Ishikawa (cell line): ENCODE measurements at regions not wholly inside any gene's neighbourhood (a gene's known extent, or its start where the extent isn't known, plus 50 kb on each side); places are given as distances from the start of the nearest gene placed in this dataset.
A peak's percentile ranks its signal among the peaks of the same experiment; 100 is the strongest.

Source experiments
- CEBPB ChIP-seq: IDR thresholded peaks from 2 replicates; pipeline ENCODE4 v1.6.1; 2012
- CREB1 ChIP-seq: IDR thresholded peaks from 2 replicates; pipeline ENCODE4 v1.6.1; 2012; ENCODE audit warnings: low read depth
- EGR1 ChIP-seq: IDR thresholded peaks from 2 replicates; pipeline ENCODE4 v1.6.1; 2012
- EP300 ChIP-seq: IDR thresholded peaks from 2 replicates; pipeline ENCODE4 v1.6.1; 2012; ENCODE audit warnings: borderline replicate concordance
- FOXM1 ChIP-seq: IDR thresholded peaks from 2 replicates; pipeline ENCODE4 v1.6.1; 2012; ENCODE audit warnings: low read depth, borderline replicate concordance
- MAX ChIP-seq: IDR thresholded peaks from 2 replicates; pipeline ENCODE4 v1.6.1; 2012
- NFIC ChIP-seq: IDR thresholded peaks from 2 replicates; pipeline ENCODE4 v1.6.1; 2012
- RAD21 ChIP-seq: IDR thresholded peaks from 2 replicates; pipeline ENCODE4 v1.6.1; 2012; ENCODE audit warnings: low read depth
- TAF1 ChIP-seq: IDR thresholded peaks from 2 replicates; pipeline ENCODE4 v1.6.1; 2012; ENCODE audit warnings: low read depth, mild to moderate bottlenecking
- TCF12 ChIP-seq: IDR thresholded peaks from 2 replicates; pipeline ENCODE4 v1.6.1; 2012; ENCODE audit warnings: low read depth
- TEAD4 ChIP-seq: IDR thresholded peaks from 2 replicates; pipeline ENCODE4 v1.6.1; 2012
- YY1 ChIP-seq: IDR thresholded peaks from 2 replicates; pipeline ENCODE4 v1.6.1; 2012; ENCODE audit warnings: low read depth
- ZBTB7A ChIP-seq: IDR thresholded peaks from 2 replicates; pipeline ENCODE4 v1.6.1; 2012; ENCODE audit warnings: low read depth
- TF ChIP-seq, protein P1 (sequence below): IDR thresholded peaks from 2 replicates; pipeline ENCODE4 v1.6.1; 2012
- TF ChIP-seq, protein P2 (sequence below): IDR thresholded peaks from 2 replicates; pipeline ENCODE4 v1.6.1; 2012; ENCODE audit warnings: low read depth, mild to moderate bottlenecking

GRCh38 chr3:194061421-194062030, 74.4 kb upstream of the HES1 start:
- no peak for TF ChIP-seq ZBTB7A
- no peak for TF ChIP-seq TEAD4
- TF ChIP-seq RAD21, result no peak
- TF ChIP-seq YY1, result no peak
- no peak for TF ChIP-seq CREB1
- no peak for TF ChIP-seq EP300
- TF ChIP-seq TAF1, result no peak
- TF ChIP-seq, protein P1, sequence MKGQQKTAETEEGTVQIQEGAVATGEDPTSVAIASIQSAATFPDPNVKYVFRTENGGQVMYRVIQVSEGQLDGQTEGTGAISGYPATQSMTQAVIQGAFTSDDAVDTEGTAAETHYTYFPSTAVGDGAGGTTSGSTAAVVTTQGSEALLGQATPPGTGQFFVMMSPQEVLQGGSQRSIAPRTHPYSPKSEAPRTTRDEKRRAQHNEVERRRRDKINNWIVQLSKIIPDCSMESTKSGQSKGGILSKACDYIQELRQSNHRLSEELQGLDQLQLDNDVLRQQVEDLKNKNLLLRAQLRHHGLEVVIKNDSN, result no peak

GRCh38 chr3:194062830-194063229, 73.1 kb upstream of the HES1 start:
- TF ChIP-seq EP300 (no peak), TEAD4 (no peak), TCF12 (no peak), FOXM1 (no peak), MAX (no peak), ZBTB7A (no peak), TAF1 (no peak), RAD21 (no peak), YY1 (no peak), NFIC (no peak), CREB1 (no peak), CEBPB (no peak), EGR1 (no peak)
- TF ChIP-seq, protein P1, result no peak
- TF ChIP-seq, protein P2, sequence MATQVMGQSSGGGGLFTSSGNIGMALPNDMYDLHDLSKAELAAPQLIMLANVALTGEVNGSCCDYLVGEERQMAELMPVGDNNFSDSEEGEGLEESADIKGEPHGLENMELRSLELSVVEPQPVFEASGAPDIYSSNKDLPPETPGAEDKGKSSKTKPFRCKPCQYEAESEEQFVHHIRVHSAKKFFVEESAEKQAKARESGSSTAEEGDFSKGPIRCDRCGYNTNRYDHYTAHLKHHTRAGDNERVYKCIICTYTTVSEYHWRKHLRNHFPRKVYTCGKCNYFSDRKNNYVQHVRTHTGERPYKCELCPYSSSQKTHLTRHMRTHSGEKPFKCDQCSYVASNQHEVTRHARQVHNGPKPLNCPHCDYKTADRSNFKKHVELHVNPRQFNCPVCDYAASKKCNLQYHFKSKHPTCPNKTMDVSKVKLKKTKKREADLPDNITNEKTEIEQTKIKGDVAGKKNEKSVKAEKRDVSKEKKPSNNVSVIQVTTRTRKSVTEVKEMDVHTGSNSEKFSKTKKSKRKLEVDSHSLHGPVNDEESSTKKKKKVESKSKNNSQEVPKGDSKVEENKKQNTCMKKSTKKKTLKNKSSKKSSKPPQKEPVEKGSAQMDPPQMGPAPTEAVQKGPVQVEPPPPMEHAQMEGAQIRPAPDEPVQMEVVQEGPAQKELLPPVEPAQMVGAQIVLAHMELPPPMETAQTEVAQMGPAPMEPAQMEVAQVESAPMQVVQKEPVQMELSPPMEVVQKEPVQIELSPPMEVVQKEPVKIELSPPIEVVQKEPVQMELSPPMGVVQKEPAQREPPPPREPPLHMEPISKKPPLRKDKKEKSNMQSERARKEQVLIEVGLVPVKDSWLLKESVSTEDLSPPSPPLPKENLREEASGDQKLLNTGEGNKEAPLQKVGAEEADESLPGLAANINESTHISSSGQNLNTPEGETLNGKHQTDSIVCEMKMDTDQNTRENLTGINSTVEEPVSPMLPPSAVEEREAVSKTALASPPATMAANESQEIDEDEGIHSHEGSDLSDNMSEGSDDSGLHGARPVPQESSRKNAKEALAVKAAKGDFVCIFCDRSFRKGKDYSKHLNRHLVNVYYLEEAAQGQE, result no peak

- TF ChIP-seq MAX, result 0 out of 2 replicates have a peak, but pooled peaks have one; percentile 19
- no peak for TF ChIP-seq EGR1
Observed at GRCh38 chr3:194064380-194065332, 71.3 kb upstream of the HES1 start.

DNA sequence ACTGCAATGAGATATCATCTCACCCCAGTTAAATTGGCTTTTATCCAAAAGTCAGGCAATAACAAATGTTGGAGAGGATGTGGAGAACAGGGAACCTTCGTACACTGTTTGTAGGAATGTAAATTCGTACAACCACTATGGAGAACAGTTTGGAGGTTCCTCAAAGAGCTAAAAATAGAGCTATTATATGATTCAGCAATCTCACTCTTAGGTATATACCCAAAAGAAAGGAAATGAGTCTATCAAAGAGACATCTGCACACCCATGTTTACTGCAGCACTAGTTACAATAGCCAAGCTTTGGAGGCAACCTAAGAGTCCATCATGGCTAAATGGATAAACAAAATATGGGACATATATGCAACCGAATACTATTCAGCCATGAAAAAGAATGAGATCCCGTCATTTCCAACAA, 68.0 kb upstream of the HES1 start:
- TF ChIP-seq CREB1, result no peak

- TF ChIP-seq CEBPB, result 0 out of 2 replicates have a peak, but pooled peaks have one; percentile 2
- TF ChIP-seq TEAD4, result no peak
- TF ChIP-seq RAD21, result 0 out of 2 replicates have a peak, but pooled peaks have one; percentile 2
- TF ChIP-seq, protein P1, result peak; percentile 53; the same call in 1 of the 2 replicates
Observed at GRCh38 chr3:194069421-194070219, 66.3 kb upstream of the HES1 start.

DNA sequence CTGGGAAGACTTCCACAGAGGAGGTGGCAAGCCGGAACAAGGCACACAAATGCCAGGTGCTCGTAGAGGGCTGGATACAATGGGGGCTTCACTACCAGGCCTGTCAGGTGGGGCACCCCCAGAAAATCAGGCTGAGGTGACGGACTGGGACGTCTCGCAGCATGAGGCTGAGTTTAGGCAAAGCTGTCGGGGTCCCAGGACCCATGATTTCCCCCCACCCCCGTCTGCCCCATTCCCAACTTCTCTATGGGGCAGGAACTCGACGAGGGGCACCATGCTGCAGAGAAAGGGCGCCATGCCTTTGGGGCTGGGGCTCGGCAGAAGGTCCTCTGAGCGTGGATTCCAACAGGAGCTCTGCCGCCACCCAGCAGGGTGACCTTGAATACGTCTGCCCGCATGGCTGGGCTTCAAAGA, 65.7 kb upstream of the HES1 start:
- TF ChIP-seq, protein P1, result no peak
- 0 out of 2 replicates have a peak, but pooled peaks have one; percentile 20 for TF ChIP-seq YY1
